ENCODE measurements at regions not wholly inside any gene's neighbourhood (a gene's known extent, or its start where the extent isn't known, plus 50 kb on each side); places are given as distances from the start of the nearest gene placed in this dataset.

DNA sequence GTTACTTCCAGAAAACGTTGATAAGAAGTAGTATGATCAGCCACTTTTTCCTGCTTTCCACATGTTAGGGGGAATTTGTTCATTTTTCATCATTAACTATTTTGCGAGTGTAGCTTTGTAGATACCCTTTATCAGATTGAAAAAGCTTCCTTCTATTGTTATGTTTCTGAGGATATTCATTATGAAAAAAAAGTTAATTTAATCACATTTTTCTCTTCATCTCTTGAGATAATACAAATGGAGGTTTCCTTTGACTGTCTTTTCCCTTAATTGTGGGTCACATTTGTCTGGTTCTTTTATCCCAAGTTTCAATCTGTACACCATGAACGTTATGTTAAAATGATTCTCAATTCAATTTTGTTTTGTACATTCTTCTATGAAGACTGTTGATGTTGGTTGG lies 875.7 kb downstream of the SLC6A15 start:
- Histone ChIP-seq H3K9ac (ENCODE audit: low read depth, low read length) (no peak overlapping the region), H3K36me3 (ENCODE audit: control insufficient read depth, insufficient read depth, low read length) (no peaks in the 10 kb centered on the region), H2BK120ac (ENCODE audit: low read depth, low read length) (no peak overlapping the region), H4K91ac (ENCODE audit: insufficient read depth, low read depth, low read length) (no peak overlapping the region), H2BK20ac (ENCODE audit: low read depth, low read length) (no peak overlapping the region), H4K20me1 (ENCODE audit: insufficient read depth, low read length) (no peaks in the 10 kb centered on the region), H3K4ac (ENCODE audit: low read depth, low read length) (no peak overlapping the region), H3K14ac (replicated peaks; ENCODE audit: low read depth, low read length) (no peak overlapping the region), H3K79me1 (ENCODE audit: low read depth in 1 of 2, low read length in 2 of 2) (no peaks in the 10 kb centered on the region), H3K4me3 (ENCODE audit: insufficient read depth, low read depth, low read length) (no peak overlapping the region), H3K56ac (ENCODE audit: extremely low read depth, insufficient read depth, low read length) (no peak overlapping the region), H3K4me2 (ENCODE audit: low read depth, low read length) (no peak overlapping the region), H3K9me3 (ENCODE audit: control insufficient read depth, insufficient read depth, low read length) (peaks cover 2% of the 10 kb centered on the region; the same call in 1 of the 2 replicates), H2AFZ (replicated peaks; ENCODE audit: low read length, poor library complexity) (no peak overlapping the region), H3K9me1 (ENCODE audit: insufficient read depth, low read length) (no peaks in the 10 kb centered on the region), H2BK5ac (ENCODE audit: low read depth, low read length, poor library complexity, severe bottlenecking) (no peak overlapping the region), H2AK5ac (ENCODE audit: low read depth, low read length) (no peak overlapping the region), H3K23ac (ENCODE audit: low read depth, low read length) (no peak overlapping the region), H2AK9ac (replicated peaks; ENCODE audit: low read depth, low read length, poor library complexity) (no peak overlapping the region), H3K27ac (ENCODE audit: insufficient read depth, low read length) (no peak overlapping the region), H3K27me3 (ENCODE audit: control insufficient read depth, insufficient read depth, low read length) (no peaks in the 10 kb centered on the region), H4K8ac (ENCODE audit: low read depth in 2 of 2, low read length in 2 of 2) (no peak overlapping the region), H2BK15ac (ENCODE audit: low read depth, low read length) (no peak overlapping the region), H3K4me1 (ENCODE audit: control insufficient read depth, insufficient read depth, low read length) (no peaks in the 10 kb centered on the region), H3K18ac (ENCODE audit: low read depth, low read length) (no peak overlapping the region), H4K5ac (ENCODE audit: low read depth, low read length) (no peak overlapping the region)
- no TSS peak for BruUV-seq (replicated peaks)
- intact Hi-C loops (cut with micrococcal nuclease) = no loop called here
- dilution Hi-C loops (cut with HindIII; ENCODE audit: low sequenced_read_pairs, unreplicated experiment) = no loop called here
- DNase-seq = no peak
- WGBS, 2 experiments (ENCODE audit: extremely low coverage in 2 of 2, insufficient read length in 1 of 2) = no CpG with 5 or more reads among the region's 3 CpGs
- CTCF ChIA-PET = no interaction called here
- TF ChIP-seq RCOR1 (IDR thresholded peaks at IDR 0.05; ENCODE audit: insufficient replicate concordance, low read length) (no peak), MXI1 (IDR thresholded peaks at IDR 0.05; ENCODE audit: borderline replicate concordance, low read depth, low read length) (no peak), MAFK (IDR thresholded peaks at IDR 0.05; ENCODE audit: low read depth, low read length) (no peak), RAD21 (IDR thresholded peaks at IDR 0.05; ENCODE audit: low read length) (no peak), FOS (IDR thresholded peaks at IDR 0.05; ENCODE audit: low read depth, low read length) (no peak), CHD1 (IDR thresholded peaks at IDR 0.05; ENCODE audit: low read depth, low read length) (no peak), RFX5 (IDR thresholded peaks at IDR 0.05; ENCODE audit: low read depth, low read length) (no peak), SMC3 (IDR thresholded peaks at IDR 0.05; ENCODE audit: low read depth, low read length) (no peak), NFE2L2 (IDR thresholded peaks at IDR 0.05; ENCODE audit: low read depth, low read length) (no peak), POLR2A (IDR thresholded peaks at IDR 0.05; ENCODE audit: low read depth, low read length) (no peak), BHLHE40 (IDR thresholded peaks at IDR 0.05; ENCODE audit: low read depth, low read length) (no peak), CEBPB (IDR thresholded peaks at IDR 0.05; ENCODE audit: low read depth, low read length) (no peak), MAZ (IDR thresholded peaks at IDR 0.05; ENCODE audit: borderline replicate concordance, low read depth, low read length) (no peak)
- TF ChIP-seq, protein P1, sequence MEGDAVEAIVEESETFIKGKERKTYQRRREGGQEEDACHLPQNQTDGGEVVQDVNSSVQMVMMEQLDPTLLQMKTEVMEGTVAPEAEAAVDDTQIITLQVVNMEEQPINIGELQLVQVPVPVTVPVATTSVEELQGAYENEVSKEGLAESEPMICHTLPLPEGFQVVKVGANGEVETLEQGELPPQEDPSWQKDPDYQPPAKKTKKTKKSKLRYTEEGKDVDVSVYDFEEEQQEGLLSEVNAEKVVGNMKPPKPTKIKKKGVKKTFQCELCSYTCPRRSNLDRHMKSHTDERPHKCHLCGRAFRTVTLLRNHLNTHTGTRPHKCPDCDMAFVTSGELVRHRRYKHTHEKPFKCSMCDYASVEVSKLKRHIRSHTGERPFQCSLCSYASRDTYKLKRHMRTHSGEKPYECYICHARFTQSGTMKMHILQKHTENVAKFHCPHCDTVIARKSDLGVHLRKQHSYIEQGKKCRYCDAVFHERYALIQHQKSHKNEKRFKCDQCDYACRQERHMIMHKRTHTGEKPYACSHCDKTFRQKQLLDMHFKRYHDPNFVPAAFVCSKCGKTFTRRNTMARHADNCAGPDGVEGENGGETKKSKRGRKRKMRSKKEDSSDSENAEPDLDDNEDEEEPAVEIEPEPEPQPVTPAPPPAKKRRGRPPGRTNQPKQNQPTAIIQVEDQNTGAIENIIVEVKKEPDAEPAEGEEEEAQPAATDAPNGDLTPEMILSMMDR (conservative IDR thresholded peaks at IDR 0.05; ENCODE audit: low read depth, low read length) = no peak
- TF ChIP-seq, protein P2, sequence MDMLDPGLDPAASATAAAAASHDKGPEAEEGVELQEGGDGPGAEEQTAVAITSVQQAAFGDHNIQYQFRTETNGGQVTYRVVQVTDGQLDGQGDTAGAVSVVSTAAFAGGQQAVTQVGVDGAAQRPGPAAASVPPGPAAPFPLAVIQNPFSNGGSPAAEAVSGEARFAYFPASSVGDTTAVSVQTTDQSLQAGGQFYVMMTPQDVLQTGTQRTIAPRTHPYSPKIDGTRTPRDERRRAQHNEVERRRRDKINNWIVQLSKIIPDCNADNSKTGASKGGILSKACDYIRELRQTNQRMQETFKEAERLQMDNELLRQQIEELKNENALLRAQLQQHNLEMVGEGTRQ (IDR thresholded peaks at IDR 0.05; ENCODE audit: low read depth, low read length) = no peak
- TF ChIP-seq, protein P3, sequence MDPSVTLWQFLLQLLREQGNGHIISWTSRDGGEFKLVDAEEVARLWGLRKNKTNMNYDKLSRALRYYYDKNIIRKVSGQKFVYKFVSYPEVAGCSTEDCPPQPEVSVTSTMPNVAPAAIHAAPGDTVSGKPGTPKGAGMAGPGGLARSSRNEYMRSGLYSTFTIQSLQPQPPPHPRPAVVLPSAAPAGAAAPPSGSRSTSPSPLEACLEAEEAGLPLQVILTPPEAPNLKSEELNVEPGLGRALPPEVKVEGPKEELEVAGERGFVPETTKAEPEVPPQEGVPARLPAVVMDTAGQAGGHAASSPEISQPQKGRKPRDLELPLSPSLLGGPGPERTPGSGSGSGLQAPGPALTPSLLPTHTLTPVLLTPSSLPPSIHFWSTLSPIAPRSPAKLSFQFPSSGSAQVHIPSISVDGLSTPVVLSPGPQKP (IDR thresholded peaks at IDR 0.05; ENCODE audit: borderline replicate concordance, low read depth, low read length) = no peak
- POLR2A ChIA-PET (ENCODE audit: unreplicated experiment) = no interaction called here
- in situ Hi-C loops (cut with MboI; ENCODE audit: low sequenced_read_pairs) = no loop called here
- ATAC-seq (ENCODE audit: low read depth) = no peak

Measured in IMR-90 (cell line).